AG04450 (cell line): ENCODE measurements at regions not wholly inside any gene's neighbourhood (a gene's known extent, or its start where the extent isn't known, plus 50 kb on each side); places are given as distances from the start of the nearest gene placed in this dataset.

ENCODE experiments used
- CTCF ChIA-PET: fragments of 300-600, 350-600 bp; formaldehyde crosslinking; extraction: SDS; loops from one replicate; lab custom pipeline; 2022; ENCODE audit warnings: antibody characterized with exemption, inconsistent platforms; lab: Charles Lee
- POLR2A ChIA-PET: fragments of 350-600 bp; formaldehyde crosslinking; extraction: SDS; loops from one replicate; lab custom pipeline; 2021; ENCODE audit warnings: antibody characterized with exemption, inconsistent platforms; lab: Yijun Ruan, JAX
- DNase-seq: peaks from one replicate; pipeline ENCODE4 v3.0.0-alpha.2; 2011; ENCODE audit warnings: low read depth, low spot score
- H3K27ac ChIP-seq: one replicate; pipeline ENCODE4 v1.5.1; 2012; ENCODE audit warnings: low read depth, low read length, control low read depth
- H3K27me3 ChIP-seq: one replicate; pipeline ENCODE4 v1.6.0; 2012; ENCODE audit warnings: low read length; ENCODE audit not compliant: control insufficient read depth, insufficient read depth
- H3K4me3 ChIP-seq: 2 replicates; pipeline ENCODE4 v1.5.1; 2011; ENCODE audit warnings: mild to moderate bottlenecking, low read depth, low read length, control low read depth
- H3K9me3 ChIP-seq: 2 replicates; pipeline ENCODE4 v1.5.1; 2012; ENCODE audit warnings: low read length; ENCODE audit not compliant: control insufficient read depth, insufficient read depth
- CTCF ChIP-seq: IDR thresholded peaks from 2 replicates; pipeline ENCODE4 v1.5.1; 2011; ENCODE audit warnings: low read depth, low read length, control low read depth, inconsistent platforms

- CTCF ChIA-PET = interaction anchor here (1.1 kb wide), 1 partner anchor 44 kb away, joined by 3 read pairs; no protein-coding TSS in a partner anchor
Observed at GRCh38 chr17:5635949-5636348, 51.6 kb upstream of the NLRP1 start.

GRCh38 chr17:5638596-5638995, 54.3 kb upstream of the NLRP1 start:
- Histone ChIP-seq H3K4me3 (no peak overlapping the region), H3K9me3 (no peaks in the 10 kb centered on the region), H3K27ac (no peak overlapping the region), H3K27me3 (peaks cover 8% of the 10 kb centered on the region)
- DNase-seq = no peak
- POLR2A ChIA-PET = no interaction called here
- CTCF ChIA-PET = no interaction called here
- TF ChIP-seq CTCF = no peak

More at GRCh38 chr17:5635949-5636348, 51.6 kb upstream of the NLRP1 start:
- POLR2A ChIA-PET = no interaction called here
- TF ChIP-seq CTCF = no peak
- peaks cover 10% of the 10 kb centered on the region for H3K27me3 ChIP-seq
- H3K27ac ChIP-seq = no peak overlapping the region
- no peak overlapping the region for H3K4me3 ChIP-seq
- DNase-seq = no peak
- H3K9me3 ChIP-seq = no peaks in the 10 kb centered on the region

- no peak for DNase-seq
- Histone ChIP-seq H3K27ac (no peak overlapping the region), H3K4me3 (no peak overlapping the region), H3K9me3 (no peaks in the 10 kb centered on the region), H3K27me3 (peaks cover 8% of the 10 kb centered on the region)
- POLR2A ChIA-PET = no interaction called here
- TF ChIP-seq CTCF = no peak
- CTCF ChIA-PET = interaction anchor here (1.0 kb wide), 1 partner anchor 65 kb away, joined by 3 read pairs; no protein-coding TSS in a partner anchor
Observed at GRCh38 chr17:5640726-5641125, 56.4 kb upstream of the NLRP1 start.

GRCh38 chr17:5642752-5643151, 58.4 kb upstream of the NLRP1 start:
- ChIA-PET CTCF (no interaction called here), POLR2A (no interaction called here)
- DNase-seq = no peak
- no peak overlapping the region for H3K4me3 ChIP-seq
- no peak overlapping the region for H3K27ac ChIP-seq
- H3K27me3 ChIP-seq = peaks cover 8% of the 10 kb centered on the region
- H3K9me3 ChIP-seq = no peaks in the 10 kb centered on the region
- no peak for TF ChIP-seq CTCF

GRCh38 chr17:5644065-5644464, 59.8 kb upstream of the NLRP1 start:
- no peak for DNase-seq
- ChIA-PET CTCF (no interaction called here), POLR2A (no interaction called here)
- H3K4me3 ChIP-seq = no peak overlapping the region
- peaks cover 8% of the 10 kb centered on the region for H3K27me3 ChIP-seq
- H3K27ac ChIP-seq = no peak overlapping the region
- H3K9me3 ChIP-seq = no peaks in the 10 kb centered on the region
- TF ChIP-seq CTCF = no peak
